KMS-11 (cell line): ENCODE measurements at regions not wholly inside any gene's neighbourhood (a gene's known extent, or its start where the extent isn't known, plus 50 kb on each side); places are given as distances from the start of the nearest gene placed in this dataset.

Experiments
- H2AFZ ChIP-seq: fragments of 200-600 bp; sonication (generic); 2 replicates; pipeline ENCODE4 v1.6.1; 2016; ENCODE audit warnings: antibody characterized with exemption, mixed run types, low read depth
- H3K27ac ChIP-seq: fragments of 200-600 bp; sonication (generic); 2 replicates; pipeline ENCODE4 v1.6.1; 2016; ENCODE audit warnings: mild to moderate bottlenecking, mixed run types
- H3K27me3 ChIP-seq: fragments of 200-600 bp; sonication (generic); 2 replicates; pipeline ENCODE4 v1.6.1; 2017; ENCODE audit warnings: mild to moderate bottlenecking, low read depth, mixed run types, moderate library complexity; ENCODE audit not compliant: insufficient read depth
- H3K36me3 ChIP-seq: fragments of 200-600 bp; sonication (generic); 2 replicates; pipeline ENCODE4 v1.6.1; 2017; ENCODE audit warnings: mild to moderate bottlenecking, mixed run types; ENCODE audit not compliant: insufficient read depth
- H3K4me1 ChIP-seq: fragments of 200-600 bp; sonication (generic); 2 replicates; pipeline ENCODE4 v1.6.1; 2016; ENCODE audit warnings: mild to moderate bottlenecking, low read depth, mixed run types; ENCODE audit not compliant: poor library complexity, severe bottlenecking
- H3K4me2 ChIP-seq: fragments of 200-600 bp; sonication (generic); 2 replicates; pipeline ENCODE4 v1.7.0; 2016; ENCODE audit warnings: mild to moderate bottlenecking, mixed run types
- H3K4me3 ChIP-seq: fragments of 200-600 bp; sonication (generic); IDR thresholded peaks from 2 replicates; pipeline ENCODE4 v1.6.1; 2017; ENCODE audit warnings: low read depth, low read length, mixed read lengths; ENCODE audit not compliant: insufficient read depth
- H3K79me2 ChIP-seq: fragments of 200-600 bp; sonication (generic); 2 replicates; pipeline ENCODE4 v1.6.1; 2016; ENCODE audit warnings: low read depth, mixed run types; ENCODE audit not compliant: insufficient read depth
- H3K9ac ChIP-seq: fragments of 200-600 bp; sonication (generic); 2 replicates; pipeline ENCODE4 v1.6.1; 2016; ENCODE audit warnings: mild to moderate bottlenecking, mixed run types
- H4K20me1 ChIP-seq: fragments of 200-600 bp; sonication (generic); 2 replicates; pipeline ENCODE4 v1.6.1; 2016; ENCODE audit warnings: mild to moderate bottlenecking, mixed run types; ENCODE audit not compliant: insufficient read depth
- CTCF ChIP-seq: fragments of 200-600 bp; sonication (generic); conservative IDR thresholded peaks from 2 replicates; pipeline ENCODE4 v1.6.1; 2017; ENCODE audit warnings: low read depth, mild to moderate bottlenecking, antibody characterized with exemption, low read length, moderate library complexity, mixed read lengths

DNA sequence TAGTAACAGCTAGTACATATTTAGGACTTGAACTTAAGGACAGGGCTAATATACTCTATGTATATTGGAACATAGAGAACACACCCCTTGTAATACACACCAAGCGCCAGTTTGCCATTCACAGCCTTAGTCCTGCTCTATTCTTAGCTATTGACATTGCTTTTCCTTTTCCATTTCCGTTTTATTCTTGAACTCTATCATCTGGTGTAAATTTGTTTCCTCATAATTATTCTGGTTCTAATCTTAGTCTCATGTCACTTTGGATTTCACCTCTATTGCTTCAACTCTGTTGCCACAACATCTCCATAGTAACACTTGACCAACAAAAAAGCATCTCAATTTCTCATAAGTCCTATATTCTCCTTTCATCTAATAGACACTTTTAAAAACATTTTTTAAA lies 225.7 kb downstream of the PHLDA1 start:
- Histone ChIP-seq H3K4me3 (no peak overlapping the region), H3K4me1 (no peaks in the 10 kb centered on the region), H4K20me1 (no peaks in the 10 kb centered on the region), H3K36me3 (no peaks in the 10 kb centered on the region), H3K9ac (no peak overlapping the region), H3K27ac (no peak overlapping the region), H3K4me2 (no peak overlapping the region), H2AFZ (no peak overlapping the region), H3K79me2 (no peaks in the 10 kb centered on the region), H3K27me3 (no peaks in the 10 kb centered on the region)
- no peak for TF ChIP-seq CTCF

DNA sequence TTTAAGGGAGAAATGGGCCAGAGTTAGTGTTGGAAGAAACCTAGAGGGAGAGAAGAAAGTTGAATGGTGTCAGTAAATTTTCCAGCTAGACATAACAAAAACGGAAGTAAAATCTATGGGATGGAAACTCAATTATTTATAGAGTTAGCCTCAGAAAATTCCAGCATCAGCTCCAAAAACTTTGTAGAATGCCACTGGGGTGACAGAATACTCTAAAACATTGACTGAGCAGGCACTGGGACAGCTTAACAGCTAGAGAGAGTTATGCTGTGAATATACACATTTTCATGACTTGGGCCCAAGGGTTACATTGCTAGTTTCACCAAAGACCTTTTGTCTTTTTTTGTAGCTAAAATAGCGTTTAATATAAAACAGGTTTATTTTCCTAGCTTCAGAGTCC lies 226.3 kb downstream of the PHLDA1 start:
- Histone ChIP-seq H2AFZ (no peak overlapping the region), H4K20me1 (no peaks in the 10 kb centered on the region), H3K27me3 (no peaks in the 10 kb centered on the region), H3K4me1 (no peaks in the 10 kb centered on the region), H3K36me3 (no peaks in the 10 kb centered on the region), H3K79me2 (no peaks in the 10 kb centered on the region), H3K4me3 (no peak overlapping the region), H3K9ac (no peak overlapping the region), H3K27ac (no peak overlapping the region), H3K4me2 (no peak overlapping the region)
- no peak for TF ChIP-seq CTCF

DNA sequence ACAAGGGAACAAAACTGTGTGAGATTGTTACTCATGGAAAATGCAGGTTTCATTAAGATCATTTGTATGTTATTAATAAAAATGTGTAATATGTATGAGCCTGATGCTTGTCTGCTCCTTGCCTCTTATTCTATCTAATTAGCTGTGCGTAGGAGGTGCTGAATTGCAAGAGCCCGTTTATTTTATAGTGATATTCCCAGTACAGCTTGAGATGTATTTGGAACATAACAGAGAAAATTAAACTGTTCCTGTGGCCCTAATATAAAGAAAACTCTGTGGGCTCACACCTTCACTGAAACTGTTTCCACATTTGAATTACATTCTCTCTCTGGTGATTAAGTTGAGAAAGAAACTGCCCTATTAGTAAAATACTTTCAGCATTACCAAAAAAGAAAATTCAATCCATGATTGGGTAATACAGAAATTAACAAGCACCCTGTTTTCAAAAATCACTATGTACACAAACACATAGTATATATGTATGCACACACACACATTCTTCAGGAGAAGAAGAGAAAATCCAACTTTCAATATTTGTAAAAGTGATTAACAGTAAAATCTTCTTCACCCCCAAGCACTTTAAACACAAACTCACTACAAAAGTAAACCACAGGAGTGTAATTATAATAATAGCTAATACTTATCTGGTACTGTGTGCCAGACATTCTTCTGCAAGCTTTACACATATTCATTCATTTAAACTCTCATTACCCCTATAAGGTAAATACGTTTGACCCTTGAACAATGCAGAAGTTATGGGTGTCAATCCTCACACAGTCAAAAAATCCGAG lies 233.2 kb downstream of the PHLDA1 start:
- no peak overlapping the region for H3K4me3 ChIP-seq
- no peak overlapping the region for H3K27ac ChIP-seq
- no peaks in the 10 kb centered on the region for H3K79me2 ChIP-seq
- H2AFZ ChIP-seq: no peak overlapping the region
- TF ChIP-seq CTCF: no peak
- H4K20me1 ChIP-seq: no peaks in the 10 kb centered on the region
- no peak overlapping the region for H3K4me2 ChIP-seq
- H3K36me3 ChIP-seq: no peaks in the 10 kb centered on the region
- no peaks in the 10 kb centered on the region for H3K4me1 ChIP-seq
- H3K27me3 ChIP-seq: no peaks in the 10 kb centered on the region
- H3K9ac ChIP-seq: no peak overlapping the region

DNA sequence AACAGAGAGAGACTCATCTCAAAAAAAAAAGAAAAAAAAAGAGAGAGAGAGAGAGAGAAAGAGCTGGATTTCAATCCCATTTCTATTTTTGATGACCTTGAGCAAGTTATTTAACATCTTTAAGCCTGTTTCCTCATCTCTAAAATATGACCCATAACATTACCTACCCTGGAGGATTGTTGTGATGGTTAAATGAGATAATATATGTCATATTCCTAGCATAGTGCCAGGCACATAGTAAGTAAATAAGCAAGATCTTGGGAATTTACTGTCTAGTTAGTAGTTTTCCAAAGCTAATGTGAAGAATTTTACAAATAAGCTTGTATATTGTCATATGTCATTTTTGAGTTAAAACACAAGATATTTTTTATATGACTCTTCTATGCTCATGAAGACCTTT lies 236.5 kb downstream of the PHLDA1 start:
- Histone ChIP-seq H3K4me3 (no peak overlapping the region), H4K20me1 (no peaks in the 10 kb centered on the region), H3K79me2 (no peaks in the 10 kb centered on the region), H3K4me1 (no peaks in the 10 kb centered on the region), H3K27ac (no peak overlapping the region), H3K4me2 (no peak overlapping the region), H3K27me3 (no peaks in the 10 kb centered on the region), H2AFZ (no peak overlapping the region), H3K36me3 (no peaks in the 10 kb centered on the region), H3K9ac (no peak overlapping the region)
- TF ChIP-seq CTCF: no peak
